SU-DHL-6 (cell line): ENCODE measurements at regions not wholly inside any gene's neighbourhood (a gene's known extent, or its start where the extent isn't known, plus 50 kb on each side); places are given as distances from the start of the nearest gene placed in this dataset.

Experiments used
- EZH2phosphoT487 ChIP-seq: fragments of 200-600 bp; sonication (generic), shearing (Covaris generic); conservative IDR thresholded peaks from 2 replicates; pipeline ENCODE4 v1.6.1; 2018; ENCODE audit warnings: mild to moderate bottlenecking, antibody characterized with exemption, low read length, moderate library complexity, mixed read lengths
- TF ChIP-seq, protein P1 (sequence below): fragments of 200-600 bp; sonication (generic); IDR thresholded peaks from one replicate; pipeline ENCODE4 v1.5.1; 2017; ENCODE audit warnings: antibody characterized with exemption, mild to moderate bottlenecking, low read length, moderate library complexity; ENCODE audit not compliant: insufficient read depth, poor library complexity, severe bottlenecking

DNA sequence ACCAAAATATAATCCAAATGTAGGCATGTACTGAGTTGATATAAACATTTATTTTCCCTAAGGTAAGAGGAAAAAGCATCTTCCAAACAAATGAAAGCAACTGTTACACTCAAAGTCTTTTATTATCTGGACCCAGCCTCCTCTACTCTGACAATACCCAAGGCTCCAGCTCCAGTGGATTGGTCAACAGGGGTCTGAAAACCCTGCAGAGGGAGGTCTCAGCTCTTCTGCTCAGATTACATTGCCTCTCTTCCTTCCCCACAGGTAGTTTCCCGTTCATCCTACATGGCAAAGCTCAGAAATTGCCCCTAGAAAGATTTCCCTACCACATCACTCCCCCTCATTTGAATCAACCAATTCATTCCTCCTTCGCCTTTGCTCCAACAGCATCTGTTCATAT lies 457.0 kb downstream of the METTL4 start:
- TF ChIP-seq, protein P1, sequence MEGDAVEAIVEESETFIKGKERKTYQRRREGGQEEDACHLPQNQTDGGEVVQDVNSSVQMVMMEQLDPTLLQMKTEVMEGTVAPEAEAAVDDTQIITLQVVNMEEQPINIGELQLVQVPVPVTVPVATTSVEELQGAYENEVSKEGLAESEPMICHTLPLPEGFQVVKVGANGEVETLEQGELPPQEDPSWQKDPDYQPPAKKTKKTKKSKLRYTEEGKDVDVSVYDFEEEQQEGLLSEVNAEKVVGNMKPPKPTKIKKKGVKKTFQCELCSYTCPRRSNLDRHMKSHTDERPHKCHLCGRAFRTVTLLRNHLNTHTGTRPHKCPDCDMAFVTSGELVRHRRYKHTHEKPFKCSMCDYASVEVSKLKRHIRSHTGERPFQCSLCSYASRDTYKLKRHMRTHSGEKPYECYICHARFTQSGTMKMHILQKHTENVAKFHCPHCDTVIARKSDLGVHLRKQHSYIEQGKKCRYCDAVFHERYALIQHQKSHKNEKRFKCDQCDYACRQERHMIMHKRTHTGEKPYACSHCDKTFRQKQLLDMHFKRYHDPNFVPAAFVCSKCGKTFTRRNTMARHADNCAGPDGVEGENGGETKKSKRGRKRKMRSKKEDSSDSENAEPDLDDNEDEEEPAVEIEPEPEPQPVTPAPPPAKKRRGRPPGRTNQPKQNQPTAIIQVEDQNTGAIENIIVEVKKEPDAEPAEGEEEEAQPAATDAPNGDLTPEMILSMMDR: no peak
- TF ChIP-seq EZH2phosphoT487: no peak
